IPS-18c (cell line): ENCODE measurements at regions not wholly inside any gene's neighbourhood (a gene's known extent, or its start where the extent isn't known, plus 50 kb on each side); places are given as distances from the start of the nearest gene placed in this dataset.
A peak's percentile ranks its signal among the peaks of the same experiment; 100 is the strongest.
"Not testable (repeated sequence)": the region's sequence is repeated elsewhere in the genome, so short reads cannot be mapped to it uniquely, and the experiment has no call there.

Experiments
- H3K4me3 ChIP-seq: 2 replicates; pipeline ENCODE4 v1.7.0; 2013; ENCODE audit warnings: low read depth, mild to moderate bottlenecking, low read length, moderate library complexity; ENCODE audit not compliant: insufficient read depth
- H3K9me3 ChIP-seq: one replicate; pipeline ENCODE4 v1.6.1; 2013; ENCODE audit warnings: mild to moderate bottlenecking, low read length, moderate library complexity; ENCODE audit not compliant: control insufficient read depth, insufficient read depth

DNA sequence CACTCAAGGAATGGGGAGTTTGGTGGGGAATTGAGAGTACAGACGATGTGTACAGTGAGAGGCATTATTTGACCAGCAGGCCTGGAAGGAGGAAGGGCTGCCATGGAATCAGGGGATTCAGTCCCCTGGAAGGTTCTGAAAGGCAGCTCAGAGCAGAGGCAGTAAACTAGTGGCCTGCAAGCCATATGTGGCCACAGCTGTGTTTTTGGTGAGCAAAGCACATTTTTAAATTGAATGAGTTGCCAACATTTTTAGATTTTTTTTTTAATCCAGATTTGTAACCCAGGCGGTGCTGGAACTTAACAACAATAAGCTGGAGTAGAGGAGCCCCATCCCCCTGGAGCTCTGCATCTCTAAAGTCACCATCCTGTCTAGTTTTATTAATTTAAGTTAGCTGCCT is 95.3 kb upstream of the IPO5 start:
- H3K4me3 ChIP-seq = no peak overlapping the region

GRCh38 chr13:97866346-97866745 is 87.1 kb upstream of the IPO5 start:
- H3K9me3 ChIP-seq = peaks cover 5% of the 10 kb centered on the region
- no peak overlapping the region for H3K4me3 ChIP-seq

More for the DNA sequence above, 95.3 kb upstream of the IPO5 start:
- peaks cover 2% of the 10 kb centered on the region for H3K9me3 ChIP-seq

- H3K4me3 ChIP-seq = no peak overlapping the region
- H3K9me3 ChIP-seq = peaks cover 5% of the 10 kb centered on the region
Observed at GRCh38 chr13:97866751-97867150, 86.7 kb upstream of the IPO5 start.

DNA sequence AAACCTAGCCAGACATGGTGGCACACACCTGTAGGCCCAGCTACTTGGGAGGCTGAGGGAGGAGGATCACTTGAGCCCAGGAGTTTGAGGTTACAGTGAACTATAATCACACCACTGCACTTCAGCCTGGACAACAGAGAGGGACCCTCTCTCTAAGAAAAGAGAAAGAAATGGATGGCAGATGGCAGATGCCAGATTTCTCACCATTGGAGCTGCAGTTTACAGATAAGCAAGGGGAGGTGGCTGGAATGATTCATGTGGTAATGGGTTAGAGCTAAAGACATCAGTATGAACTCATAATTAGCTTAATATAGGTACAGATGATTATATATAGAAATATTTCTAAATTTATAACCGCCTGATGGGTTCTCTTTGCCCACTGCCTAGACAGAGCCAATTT is 80.1 kb upstream of the IPO5 start:
- Histone ChIP-seq H3K4me3 (no peak overlapping the region), H3K9me3 (no peaks in the 10 kb centered on the region)

GRCh38 chr13:97875218-97875617 is 78.3 kb upstream of the IPO5 start:
- 0 out of 2 replicates have a peak overlapping the region, but pooled peaks have one; percentile 10 for H3K4me3 ChIP-seq

DNA sequence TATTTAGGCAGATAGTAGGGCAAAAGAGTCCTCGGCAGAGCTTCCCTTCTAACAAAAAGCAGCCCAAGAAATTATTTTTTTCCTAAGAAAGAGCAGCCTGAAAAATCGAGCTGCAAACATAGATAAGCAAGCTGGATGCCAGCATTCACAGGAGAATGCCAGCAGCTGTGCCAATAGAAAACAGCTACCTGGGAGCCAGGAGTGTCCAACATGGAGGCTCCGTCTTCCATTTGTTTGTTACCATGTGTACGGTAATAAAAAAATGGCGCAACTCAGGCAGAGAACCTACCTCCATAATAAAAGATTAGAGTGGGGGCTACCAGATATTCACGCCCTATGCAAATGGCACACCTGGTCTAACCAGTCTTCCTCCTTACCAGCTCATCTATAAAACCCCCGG is 77.6 kb upstream of the IPO5 start:
- Histone ChIP-seq H3K4me3 (no peak overlapping the region), H3K9me3 (no peaks in the 10 kb centered on the region)

More at GRCh38 chr13:97875218-97875617, 78.3 kb upstream of the IPO5 start:
- no peaks in the 10 kb centered on the region for H3K9me3 ChIP-seq

- no peaks in the 10 kb centered on the region for H3K9me3 ChIP-seq
- H3K4me3 ChIP-seq = no peak overlapping the region
Observed at GRCh38 chr13:97878431-97879375, 74.8 kb upstream of the IPO5 start.

DNA sequence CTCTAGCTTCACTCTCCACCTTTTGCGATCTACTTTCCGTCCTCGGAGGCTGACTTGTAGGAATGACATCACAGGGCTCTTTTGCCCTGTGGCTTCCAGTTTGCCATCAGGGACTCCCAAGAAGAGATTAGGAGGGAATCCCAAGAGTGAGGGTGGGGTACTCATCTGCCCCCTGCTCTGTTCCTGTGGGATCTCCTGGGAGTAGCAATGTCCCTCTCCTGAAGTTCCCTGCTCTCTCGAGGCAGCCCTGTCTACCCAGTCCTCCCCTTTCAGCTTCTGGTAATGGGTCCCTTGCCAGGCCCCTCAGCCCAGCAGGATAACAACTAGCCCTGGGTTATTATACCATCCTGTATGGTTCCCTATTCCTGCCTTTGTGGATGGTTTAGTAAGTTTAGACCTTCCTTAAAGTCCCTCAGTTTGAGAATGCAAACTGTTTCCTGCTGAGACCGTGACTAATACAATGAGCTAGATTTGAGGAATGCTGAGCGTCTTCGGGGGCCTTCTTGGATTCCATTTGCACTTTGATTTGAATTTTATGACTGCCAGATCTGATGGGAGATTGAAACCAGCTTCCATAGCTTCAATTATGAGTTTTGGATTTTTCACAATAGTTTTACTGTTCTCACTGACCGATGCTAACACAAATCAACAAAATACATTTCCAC is 73.7 kb upstream of the IPO5 start:
- Histone ChIP-seq H3K4me3 (no peak overlapping the region), H3K9me3 (no peaks in the 10 kb centered on the region)

GRCh38 chr13:97880311-97880675 is 73.2 kb upstream of the IPO5 start:
- H3K4me3 ChIP-seq = no peak overlapping the region

GRCh38 chr13:97881556-97881955 is 71.9 kb upstream of the IPO5 start:
- Histone ChIP-seq H3K9me3 (no peaks in the 10 kb centered on the region), H3K4me3 (no peak overlapping the region)

More at GRCh38 chr13:97880311-97880675, 73.2 kb upstream of the IPO5 start:
- no peaks in the 10 kb centered on the region for H3K9me3 ChIP-seq

DNA sequence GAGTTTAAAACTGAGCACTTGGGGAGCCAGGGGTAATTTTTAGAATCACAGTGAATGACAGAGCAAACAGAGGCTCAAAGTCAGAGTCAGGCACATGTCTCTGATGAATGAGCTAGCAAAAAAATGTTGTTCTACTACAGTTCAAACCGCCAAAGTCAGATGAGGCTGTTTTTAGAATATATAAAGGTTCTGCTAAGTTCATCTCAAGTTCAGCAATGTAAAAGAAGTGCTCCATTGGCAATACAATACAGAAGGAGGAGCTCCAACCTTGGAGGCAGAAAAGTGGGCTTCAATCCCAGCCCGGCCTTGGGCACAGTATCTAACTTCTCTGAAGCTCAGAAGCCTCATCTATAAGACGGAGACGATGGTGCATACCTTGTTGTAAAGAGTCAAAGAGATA is 70.1 kb upstream of the IPO5 start:
- no peaks in the 10 kb centered on the region for H3K9me3 ChIP-seq
- no peak overlapping the region for H3K4me3 ChIP-seq

- Histone ChIP-seq H3K4me3 (no peak overlapping the region), H3K9me3 (no peaks in the 10 kb centered on the region)
Observed at GRCh38 chr13:97884707-97885468, 68.6 kb upstream of the IPO5 start.

DNA sequence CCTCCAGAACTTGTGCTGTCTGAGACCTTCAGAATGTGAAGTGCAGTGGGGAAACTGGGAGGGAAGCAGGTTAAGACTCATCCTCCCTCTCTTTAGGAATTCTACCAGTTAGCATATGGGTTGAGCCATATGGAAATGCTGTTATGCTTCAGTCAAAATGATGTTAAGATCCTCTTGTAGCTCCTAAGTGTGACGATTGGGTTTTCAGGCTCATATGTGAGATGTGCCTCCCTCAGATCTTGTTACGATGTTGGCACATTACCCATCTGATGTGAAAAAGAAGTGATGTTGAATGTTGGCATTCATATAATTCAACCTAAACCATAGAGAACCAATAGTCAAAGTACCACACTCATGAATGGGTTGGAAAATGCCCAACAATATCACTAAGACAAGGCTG is 67.8 kb upstream of the IPO5 start:
- Histone ChIP-seq H3K9me3 (no peaks in the 10 kb centered on the region), H3K4me3 (no peak overlapping the region)

GRCh38 chr13:97889803-97890202 is 63.7 kb upstream of the IPO5 start:
- Histone ChIP-seq H3K4me3 (no peak overlapping the region), H3K9me3 (no peaks in the 10 kb centered on the region)

GRCh38 chr13:97890573-97890972 is 62.9 kb upstream of the IPO5 start:
- H3K4me3 ChIP-seq = no peak overlapping the region
- no peaks in the 10 kb centered on the region for H3K9me3 ChIP-seq

DNA sequence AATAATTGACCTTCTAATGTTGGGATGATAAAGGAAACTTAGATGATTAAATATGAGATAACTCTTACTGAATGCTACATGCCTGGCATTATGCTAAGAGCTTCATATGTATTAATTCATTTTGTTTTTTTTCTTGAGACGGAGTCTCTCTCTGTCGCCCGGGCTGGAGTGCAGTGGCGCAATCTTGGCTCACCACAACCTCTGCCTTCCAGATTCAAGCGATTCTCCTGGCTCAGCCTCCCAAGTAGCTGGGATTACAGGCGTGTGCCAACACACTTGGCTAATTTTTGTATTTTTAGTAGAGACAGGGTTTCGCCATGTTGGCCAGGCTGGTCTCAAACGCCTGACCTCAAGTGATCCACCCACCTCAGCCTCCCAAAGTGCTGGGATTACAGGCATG is 61.5 kb upstream of the IPO5 start:
- not testable (repeated sequence) for H3K4me3 ChIP-seq, H3K9me3 ChIP-seq

GRCh38 chr13:97892717-97893116 is 60.8 kb upstream of the IPO5 start:
- no peaks in the 10 kb centered on the region for H3K9me3 ChIP-seq
- no peak overlapping the region for H3K4me3 ChIP-seq

DNA sequence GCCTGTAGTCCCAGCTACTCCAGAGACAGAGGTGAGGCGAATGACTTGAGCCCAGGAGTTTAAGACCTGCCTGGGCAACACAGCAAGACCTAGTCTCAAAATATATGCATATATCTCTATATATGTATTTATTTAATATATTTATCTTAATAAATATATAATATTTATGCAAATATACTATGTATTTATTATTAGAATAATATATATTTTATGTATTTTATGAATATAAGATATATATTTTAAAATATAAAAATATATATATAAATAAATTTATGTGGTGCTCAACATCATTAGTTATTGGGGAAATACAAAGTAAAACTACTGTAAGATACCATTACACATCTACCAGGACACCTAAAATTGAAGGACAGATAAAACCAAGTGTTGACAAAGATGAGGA is 58.1 kb upstream of the IPO5 start:
- Histone ChIP-seq H3K4me3 (no peak overlapping the region), H3K9me3 (no peaks in the 10 kb centered on the region)
